ENCODE measurements at regions not wholly inside any gene's neighbourhood (a gene's known extent, or its start where the extent isn't known, plus 50 kb on each side); places are given as distances from the start of the nearest gene placed in this dataset.

DNA sequence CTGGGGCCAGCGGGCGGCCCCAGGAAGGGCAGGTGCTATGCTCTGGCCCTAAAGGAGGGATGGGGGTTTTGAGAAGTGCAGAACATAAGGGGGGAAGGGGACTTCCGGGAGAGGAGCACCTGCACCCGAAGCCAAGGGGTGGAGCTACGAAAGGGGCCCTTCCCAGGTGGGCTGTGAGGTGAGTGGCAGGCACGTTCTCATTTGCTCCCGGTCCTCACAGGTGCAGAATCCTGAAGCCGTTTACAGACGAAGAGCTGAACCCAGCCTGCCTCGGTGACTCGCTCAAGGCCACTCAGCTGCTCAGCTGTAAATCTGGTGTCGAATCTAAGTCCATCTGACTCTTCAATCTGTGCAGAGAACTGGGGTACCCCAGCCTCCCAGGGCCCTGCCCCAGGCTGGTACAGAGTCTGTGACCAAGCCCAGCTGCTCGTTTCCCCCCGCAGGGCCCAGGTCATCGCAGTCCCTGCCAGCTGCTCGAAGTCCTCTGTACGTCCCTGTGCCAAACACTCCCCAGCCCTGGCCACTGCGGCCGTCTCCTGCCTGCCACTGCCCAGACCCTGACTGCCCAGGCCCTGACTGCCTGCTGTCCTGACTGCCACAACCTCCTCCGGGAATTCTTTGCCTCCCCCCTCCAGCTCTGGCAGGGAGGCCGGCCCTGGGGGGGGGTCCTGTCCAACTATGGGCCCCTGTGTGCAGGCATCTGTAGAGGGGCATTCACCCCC is 53.8 kb upstream of the RXRA start:
- no peak for DNase-seq (ENCODE audit: low read depth in 2 of 2)

- no peak for DNase-seq (ENCODE audit: low read depth in 2 of 2)
Measured at GRCh38 chr9:134273647-134274046, 52.6 kb upstream of the RXRA start.

- DNase-seq (ENCODE audit: low read depth in 2 of 2) = no peak
Measured at GRCh38 chr9:134275375-134275774, 50.9 kb upstream of the RXRA start.

DNA sequence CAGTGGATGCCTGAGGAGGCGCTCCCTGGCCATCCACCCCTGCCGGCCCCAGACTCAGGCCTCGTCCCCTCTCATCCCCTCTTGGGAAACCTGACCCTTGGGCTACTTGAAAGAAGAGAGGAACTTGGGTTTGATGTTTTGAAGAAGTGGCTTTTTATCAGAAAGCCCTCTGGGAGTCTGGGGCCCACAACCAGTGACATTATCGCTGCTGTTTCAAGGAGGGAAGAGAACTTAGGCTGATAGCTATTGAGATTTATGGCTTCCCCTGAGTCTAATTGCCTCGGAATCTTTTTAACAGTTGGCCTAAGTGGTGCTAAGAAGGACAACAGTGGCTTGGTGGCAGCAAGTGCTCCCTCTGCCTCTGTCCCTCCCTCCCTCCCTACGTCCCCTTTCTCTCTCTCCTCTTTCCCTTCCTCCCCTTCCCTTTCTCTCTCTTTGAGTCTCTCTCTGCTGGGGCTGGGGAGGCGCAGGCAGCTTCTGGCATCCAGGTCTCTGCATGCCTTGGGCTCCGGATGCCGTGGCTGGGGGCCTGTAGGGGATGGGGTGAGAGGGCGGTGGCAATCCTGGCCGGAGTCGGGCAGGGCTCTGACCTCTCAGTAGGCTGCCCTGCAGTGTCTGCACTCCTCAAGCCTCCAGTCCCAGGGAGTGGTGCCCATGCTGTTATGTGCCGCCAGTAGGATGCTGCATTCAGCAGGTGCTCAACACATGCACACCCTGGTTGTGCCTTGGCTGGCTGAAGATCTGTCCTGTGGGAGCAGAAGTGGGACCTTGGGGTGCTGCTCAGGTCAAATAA is 49.6 kb upstream of the RXRA start:
- no peak for DNase-seq (ENCODE audit: low read depth in 2 of 2)
